Stimulated activated CD4-positive, alpha-beta T cell treated with anti-CD3 and anti-CD28 coated beads, Interleukin-4, amount 100 ng/mL, for 48 hours (primary cell): ENCODE measurements at regions not wholly inside any gene's neighbourhood (a gene's known extent, or its start where the extent isn't known, plus 50 kb on each side); places are given as distances from the start of the nearest gene placed in this dataset.

Source experiments
- DNase-seq, 2 donors: peaks; one replicate each; pipeline ENCODE4 v3.0.0-alpha.2; 2020; ENCODE audit warnings: low read depth in 2 of 2

DNA sequence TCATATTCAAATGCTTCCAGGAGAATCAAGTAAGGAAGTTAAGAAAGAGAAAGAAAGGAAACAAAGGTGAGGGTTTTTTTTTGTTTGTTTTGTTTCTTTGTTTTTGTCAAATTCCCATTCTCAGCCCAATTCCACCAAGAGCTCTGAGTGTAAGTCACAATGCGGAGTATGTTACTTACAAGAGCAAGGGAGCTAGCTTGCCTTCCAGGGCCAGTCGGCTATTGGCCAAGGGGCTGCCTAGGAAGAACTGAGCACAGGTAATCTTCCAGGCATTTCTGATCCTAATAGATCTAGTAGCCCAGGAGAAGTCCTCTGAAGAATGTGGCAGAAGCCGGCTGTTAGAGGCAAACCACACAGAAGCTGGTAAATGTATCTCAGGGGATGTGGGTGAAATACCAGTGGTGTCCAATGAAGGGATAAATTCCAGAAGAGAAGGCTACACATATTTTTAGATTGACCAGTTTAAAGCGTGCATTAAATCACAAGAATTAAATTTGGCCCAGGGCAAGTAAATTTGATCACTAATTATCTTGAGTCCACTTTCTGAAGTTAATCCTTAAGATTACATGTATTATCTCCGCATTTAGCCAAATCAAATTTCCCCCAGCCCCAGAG is 239.6 kb upstream of the ADAMTS5 start:
- no peak for DNase-seq

DNA sequence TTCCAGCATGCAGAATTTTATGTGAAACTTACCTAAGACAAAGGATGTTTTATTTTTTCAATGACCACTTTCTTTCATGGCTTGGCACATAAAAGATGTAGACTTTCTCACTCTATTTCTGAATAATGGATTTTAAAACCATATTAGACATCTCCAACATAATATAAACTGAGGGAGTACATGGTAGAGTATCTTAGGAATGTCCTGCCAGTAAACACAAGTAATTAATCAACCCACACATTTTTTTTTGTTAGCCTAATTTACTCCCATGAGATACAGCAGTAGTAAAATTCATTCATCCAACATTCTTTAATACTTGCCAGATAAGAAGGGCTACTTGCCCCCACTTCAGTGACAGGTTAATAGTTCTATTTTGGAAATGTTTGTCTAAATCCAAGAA is 235.4 kb upstream of the ADAMTS5 start:
- DNase-seq, result no peak

DNA sequence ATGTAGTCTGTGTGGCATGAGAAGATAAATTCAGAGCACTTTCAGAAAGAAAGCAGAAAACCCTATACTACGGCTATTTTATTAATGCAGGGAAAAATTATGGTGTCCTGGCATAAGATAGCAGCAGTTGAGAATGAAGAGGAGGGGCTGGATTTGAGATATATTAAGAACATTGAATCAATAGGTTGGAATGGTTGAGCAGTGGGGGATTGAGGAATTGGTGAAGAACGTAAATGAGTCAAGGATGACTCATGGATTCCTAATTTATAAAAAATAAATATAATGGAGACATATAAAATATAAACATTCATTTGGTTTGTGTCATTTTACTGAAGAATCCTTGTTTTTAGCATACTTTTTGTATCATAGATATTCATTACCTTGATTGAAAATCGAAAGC is 234.3 kb upstream of the ADAMTS5 start:
- DNase-seq, result no peak

DNA sequence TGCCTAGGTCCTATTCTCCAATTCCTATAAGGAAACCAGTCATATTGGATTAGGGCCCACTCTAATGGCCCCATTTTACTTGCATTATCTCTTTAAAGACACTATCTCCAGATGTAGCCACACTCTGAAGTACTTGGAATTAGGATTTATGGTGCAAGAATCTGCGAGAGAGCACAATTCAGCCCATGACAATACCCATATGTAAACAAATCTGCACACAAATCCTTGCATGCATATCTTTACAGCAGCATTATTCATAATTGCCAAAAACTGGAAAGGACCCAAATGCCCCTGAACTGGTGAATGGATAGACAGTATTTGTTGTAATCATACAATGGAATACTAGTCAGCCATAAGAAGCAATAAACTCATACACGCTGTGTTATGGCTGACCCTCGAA is 229.8 kb upstream of the ADAMTS5 start:
- DNase-seq, result no peak

DNA sequence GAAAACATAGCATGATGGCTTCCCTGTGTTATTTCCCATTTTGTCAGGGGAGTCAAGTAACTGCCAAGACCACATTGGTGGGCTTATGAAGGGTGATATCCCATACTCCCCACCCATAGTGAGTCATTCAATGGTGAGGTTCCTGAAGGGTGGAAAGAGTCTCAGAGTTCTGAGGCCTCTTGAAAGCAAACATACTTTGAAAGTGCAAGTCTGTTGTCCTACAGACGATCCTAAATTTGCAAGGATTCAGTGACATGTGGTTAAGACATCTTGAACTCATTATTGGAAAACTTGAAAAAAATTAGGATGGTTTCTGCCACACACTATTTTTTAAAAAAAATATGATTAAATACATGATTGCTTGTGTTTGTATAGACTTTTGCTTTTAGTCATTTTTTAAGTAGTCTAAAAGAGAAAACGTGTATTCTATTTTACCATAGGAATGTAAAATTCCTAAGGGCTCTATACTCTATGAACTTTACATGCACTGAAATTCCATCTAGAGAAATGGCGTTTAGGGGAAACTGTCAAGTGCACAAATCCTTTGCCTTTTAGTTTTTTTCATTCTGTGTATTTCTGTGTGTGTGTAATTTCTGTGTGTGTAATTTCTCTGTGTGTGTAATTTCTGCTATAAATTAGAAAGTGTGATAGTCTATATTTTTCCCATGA is 225.5 kb upstream of the ADAMTS5 start:
- DNase-seq, result no peak

DNA sequence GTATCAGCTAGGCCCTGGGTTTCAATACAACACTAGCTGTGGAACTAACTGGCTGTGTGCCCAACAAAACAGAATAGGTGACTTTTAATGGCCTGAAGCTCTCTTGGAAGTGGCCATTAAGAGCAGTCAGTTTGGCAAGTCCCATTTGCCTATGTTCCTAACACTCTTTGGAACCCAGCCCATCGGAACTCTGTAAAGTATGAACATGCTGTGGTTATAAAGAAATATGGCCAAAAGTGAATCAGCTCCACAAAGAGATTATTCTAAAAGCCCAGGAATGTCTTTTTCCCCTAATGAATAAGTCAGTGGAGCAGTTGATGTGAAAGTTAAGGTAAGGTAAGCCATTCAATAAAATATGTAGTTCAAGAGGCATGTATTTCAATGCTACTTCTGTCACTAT is 223.7 kb upstream of the ADAMTS5 start:
- no peak for DNase-seq

DNA sequence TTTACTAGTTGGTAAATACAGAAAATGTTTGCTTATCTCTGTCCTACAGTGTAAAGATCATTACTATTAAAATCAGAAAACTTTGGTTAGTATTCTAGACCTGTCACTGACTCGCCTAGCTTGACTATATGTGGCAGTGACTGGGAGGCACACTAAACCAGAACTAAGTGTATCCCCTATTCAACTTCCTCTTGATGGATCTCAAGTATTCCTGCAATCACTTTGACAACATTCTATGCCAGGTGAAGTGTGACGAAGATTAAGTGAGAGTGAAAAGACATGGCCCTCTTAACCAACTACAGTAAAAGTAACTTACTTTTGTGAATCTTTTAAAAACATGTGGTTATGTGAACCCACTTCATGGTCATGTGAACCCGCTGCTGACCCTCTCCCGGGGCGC is 223.0 kb upstream of the ADAMTS5 start:
- DNase-seq, result no peak

DNA sequence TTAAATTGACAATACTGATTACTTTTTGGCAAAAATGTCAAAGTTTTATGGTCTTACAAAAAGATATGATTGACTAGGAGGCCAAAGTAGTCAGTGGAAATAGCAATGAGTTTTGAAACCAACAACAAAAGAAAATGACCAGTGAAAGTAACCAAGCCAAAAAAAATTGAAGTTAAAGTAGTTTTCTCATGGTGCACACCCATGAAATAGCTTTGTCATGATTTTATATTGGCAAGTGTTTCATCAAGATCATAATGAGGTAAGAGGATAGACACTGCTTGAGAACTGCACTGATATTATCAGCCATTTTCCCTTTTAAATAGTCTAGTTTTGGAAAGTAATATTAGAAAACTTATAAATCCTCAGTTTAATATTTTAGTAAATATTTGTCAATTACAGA is 206.2 kb upstream of the ADAMTS5 start:
- DNase-seq, result no peak

DNA sequence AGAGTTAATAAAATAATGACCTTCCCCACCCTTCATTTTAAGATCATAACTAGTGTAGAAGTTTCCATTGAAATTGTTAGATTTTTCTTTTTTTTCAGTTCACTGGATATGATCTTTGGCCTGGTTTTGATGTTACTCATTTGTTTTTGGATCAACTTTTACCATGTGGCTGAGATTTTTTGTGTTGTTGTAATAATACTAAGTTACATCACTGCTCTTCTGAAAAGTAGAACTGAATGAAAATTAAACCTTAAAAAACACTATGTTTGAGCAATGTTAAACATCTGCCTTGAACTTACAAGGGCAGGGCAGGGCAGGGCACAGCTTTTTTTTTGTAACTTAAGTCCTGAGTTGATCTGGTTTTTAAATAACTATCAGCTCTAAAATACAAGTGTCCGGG is 204.8 kb upstream of the ADAMTS5 start:
- no peak for DNase-seq

DNA sequence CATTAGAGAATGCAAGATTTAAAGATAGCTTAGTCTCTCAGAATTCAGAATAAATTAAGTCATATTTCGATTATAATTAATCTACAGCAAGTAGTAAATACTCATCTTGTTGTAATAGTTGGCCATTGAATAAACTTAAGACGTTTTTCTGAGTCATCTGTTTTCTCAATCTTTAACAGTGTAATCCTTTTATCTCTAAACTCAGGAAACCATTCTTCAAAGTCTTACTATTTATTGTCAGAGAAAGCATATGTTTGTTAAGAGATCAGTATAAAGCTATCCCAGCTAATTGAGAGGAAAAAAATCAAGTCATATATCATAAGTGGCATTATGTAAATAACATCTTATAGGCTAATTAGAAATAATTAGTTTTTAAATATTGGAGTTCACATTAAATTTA is 201.2 kb upstream of the ADAMTS5 start:
- DNase-seq, result no peak

DNA sequence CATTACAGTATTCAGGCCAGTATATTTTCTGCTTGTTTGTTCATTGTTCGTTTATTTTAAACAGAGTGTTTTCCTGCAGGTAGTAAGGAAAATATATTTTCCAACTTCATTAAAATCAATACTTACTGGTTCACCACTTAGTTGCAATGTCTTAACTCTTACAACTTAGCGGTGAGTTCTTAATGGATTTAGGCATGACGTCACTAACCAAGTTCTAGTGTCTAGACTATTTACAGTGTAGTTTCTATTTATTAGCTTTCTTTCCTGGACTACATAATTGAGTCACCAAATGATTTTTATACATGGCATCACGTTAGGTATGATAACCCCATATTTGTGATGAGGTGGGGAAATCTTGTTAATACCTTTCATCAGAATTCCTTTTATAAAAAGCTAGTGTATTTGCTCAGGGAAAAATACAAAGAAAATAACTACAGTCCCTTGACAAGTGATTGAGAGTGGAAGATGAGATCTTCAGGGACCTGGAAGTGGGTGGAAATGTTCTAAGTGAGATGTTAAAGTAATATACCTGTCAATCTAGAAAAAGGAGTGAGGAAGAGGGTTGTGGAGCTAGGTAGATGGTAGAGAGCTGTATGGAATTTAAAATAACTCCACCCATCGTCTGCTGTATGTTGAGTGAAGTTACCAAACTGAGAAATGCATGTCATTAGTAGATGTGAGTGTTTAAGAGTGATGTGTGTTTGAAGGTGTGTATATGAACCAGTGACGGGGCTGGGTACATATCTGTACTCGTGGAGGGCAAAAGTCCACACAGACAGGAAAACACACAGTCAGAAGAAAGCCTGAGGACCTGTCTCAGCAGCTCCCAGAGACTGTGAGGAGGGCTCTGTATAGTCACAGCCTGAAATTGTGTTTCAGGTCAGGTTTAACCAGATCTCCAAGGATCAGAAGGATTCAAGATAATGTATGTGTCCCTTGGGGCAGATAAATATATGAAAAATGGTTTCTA is 197.6 kb upstream of the ADAMTS5 start:
- no peak for DNase-seq

DNA sequence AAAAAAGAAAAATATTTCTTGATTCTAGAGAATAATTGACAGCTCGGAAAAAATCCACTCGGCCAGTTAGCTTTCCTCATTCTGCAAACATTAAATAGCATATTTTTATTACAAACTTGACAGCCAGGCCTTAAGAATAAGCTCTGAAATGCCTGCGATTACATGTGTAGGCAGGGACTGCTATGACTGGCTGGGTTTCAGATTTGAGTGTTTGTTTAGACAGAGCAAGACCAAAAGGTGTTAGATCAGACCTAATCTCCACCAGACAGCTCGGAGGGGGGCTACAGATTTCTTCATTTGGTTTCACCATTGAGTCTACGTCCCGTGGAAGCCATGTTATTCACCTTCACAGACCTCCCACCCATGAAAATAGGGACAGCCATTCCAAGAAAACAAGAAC is 192.1 kb upstream of the ADAMTS5 start:
- no peak for DNase-seq

DNA sequence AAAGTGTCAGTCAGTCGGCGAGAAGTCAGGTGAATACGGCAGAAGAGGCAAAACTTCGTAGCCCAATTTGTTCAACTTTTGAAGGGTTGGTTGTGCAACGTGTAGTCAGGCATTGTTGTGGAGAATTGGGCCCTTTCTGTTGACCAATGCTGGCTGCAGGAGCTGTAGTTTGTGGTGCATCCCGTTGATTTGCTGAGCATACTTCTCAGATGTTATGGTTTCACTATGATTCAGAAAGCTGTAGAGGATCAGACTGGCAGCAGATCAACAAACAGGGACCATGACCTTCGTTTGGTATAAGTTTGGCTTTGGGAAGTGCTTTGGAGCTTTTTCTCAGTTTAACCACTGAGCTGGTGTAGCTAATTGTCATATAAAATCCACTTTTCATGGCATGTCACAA is 190.2 kb upstream of the ADAMTS5 start:
- DNase-seq, result no peak

DNA sequence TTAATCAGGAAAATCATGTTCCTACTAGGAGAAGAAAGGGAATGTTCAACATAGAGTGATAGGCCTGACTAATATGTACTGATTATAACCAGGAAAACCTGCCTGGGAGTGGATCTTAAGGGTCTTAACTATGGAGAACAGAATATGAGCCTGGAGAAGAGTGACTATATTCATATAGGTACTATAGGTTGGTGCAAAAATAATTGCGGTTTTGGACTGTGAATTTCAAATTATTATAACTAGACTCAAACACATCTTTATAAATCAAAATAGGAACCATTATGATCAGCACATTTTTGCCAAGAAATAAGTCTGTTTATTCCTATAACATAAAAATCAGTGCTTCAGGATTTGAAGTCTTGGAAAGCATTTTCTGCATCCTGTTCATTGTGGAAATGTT is 189.8 kb upstream of the ADAMTS5 start:
- no peak for DNase-seq

DNA sequence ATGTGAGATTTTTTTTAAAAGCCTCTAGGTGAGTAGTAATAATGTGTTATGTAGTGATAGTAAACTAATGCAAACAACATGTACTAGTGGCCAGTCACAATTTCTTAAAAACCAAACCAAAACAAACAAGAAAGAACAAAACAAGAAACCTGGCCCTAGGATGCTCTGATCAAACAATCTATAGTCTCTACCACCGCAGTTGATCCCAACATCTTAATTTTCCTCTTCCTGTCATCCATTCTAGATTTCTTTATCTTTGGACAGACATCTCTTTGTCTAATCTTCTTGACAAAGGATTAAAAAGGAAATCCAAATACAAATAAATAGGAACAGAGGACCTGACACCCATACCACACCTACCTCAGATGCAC is 188.2 kb upstream of the ADAMTS5 start:
- no peak for DNase-seq

DNA sequence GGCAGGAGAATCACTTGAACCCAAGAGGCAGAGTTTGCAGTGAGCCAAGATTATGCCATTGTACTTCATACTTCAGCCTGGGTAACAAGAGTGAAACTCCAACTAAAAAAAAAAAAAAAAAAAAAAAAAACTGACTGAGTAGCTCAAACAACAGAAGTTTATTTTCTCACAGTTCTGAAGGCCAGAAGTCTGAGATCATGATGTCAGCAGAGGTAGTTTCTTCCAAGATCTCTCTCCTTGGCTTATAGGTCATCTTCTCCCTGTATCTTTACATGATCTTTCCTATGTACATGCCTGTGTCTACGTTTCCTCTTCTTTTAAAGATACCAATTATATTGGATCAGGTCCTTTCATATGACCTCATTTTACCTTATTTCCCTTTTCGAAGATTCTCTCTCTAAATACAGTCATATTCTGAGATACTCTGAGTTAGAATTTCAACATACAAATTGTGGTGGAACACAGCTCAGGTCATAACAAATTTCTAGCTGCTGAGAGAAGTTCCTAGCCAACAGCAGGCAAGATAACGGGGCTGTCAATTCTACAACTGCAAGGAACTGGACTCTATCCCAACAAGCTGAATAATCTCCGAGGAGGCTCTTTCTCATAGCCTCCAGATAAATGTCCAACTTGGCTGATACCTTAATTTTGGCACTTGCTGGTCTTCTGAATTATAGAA is 187.7 kb upstream of the ADAMTS5 start:
- DNase-seq, result no peak

DNA sequence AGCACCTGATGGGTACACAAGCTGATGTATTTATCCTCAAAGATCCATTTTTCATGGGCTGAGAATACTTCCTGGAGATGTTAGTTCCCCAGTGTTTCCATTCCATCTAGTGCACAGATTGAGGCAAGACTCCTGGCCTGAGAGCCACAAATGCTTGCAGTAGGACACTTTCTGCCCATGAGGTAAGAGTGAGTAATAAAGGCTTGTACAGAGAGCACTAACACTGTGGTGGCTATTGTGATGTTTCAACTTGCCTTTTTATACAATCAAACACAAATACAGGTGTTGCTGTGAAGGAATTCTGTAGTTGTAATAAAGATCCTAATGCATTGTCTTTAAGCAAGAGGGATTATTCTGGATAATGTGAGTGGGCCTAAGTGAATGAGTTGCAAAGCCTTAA is 186.1 kb upstream of the ADAMTS5 start:
- no peak for DNase-seq

DNA sequence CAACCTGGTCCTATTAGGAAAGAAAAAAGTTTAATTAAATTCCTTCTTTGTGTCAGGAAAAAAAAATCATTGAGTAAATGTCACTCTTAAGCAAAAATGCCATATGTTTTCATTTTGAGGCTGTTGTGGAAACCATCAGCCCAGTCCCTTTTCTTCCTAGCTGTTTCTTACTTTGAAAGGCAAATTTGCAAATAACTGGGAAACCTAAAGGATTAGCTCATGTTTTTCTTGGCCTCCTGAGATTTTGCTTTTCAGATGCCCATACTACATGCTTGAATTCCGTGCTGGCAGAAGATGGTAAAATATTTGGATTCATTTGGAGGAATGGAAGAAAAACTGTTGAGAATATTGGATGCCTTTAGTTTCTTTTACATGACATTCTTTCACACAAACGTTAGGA is 182.1 kb upstream of the ADAMTS5 start:
- no peak for DNase-seq

DNA sequence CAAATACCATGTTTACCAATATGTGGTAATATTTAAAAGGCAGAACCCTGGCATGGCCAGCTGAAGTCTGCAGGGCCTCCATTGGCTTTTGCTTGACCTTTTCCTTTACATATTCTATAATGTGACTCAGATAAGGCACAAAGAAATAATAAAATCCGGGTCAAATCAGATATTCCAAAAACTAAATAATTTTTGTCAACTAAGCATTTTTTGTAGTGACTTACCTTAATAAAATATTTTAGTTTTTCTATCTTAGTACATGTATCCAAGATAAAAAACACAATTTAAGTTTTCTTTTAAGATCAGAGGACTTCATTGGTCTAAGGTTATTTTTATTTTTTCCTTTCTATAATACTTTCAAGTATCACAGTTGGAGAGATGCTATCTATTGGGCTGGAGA is 179.4 kb upstream of the ADAMTS5 start:
- DNase-seq, result no peak

DNA sequence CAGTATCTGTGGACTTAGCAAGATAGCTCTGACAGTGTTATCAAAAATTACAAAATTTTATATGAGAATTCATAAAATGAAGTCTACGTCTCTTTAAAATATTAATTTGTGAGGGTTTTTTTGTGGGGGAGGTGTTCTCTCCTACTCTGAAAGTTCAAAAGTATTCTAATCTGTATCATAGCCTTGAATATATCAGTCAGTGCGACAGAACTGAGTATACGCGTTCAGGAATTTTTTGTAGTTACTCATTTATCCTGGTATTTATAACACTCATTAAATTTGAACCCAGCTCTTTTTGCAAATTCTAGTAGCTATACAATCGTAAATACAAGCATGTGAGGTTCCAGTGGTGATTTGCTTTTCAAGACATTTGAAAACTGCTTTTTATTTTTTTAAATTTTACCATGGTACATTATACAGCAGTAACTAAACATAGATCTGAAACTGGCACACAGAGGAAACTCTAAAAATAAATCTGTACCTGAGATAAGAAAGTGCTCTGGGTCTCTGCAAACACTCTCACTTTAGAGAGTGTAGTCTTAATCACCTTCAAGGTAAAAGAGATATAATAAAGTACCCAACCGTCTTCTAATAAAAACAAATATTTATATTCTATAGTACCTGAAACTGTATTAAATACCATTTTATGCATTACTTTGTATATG is 178.4 kb upstream of the ADAMTS5 start:
- DNase-seq, result no peak

DNA sequence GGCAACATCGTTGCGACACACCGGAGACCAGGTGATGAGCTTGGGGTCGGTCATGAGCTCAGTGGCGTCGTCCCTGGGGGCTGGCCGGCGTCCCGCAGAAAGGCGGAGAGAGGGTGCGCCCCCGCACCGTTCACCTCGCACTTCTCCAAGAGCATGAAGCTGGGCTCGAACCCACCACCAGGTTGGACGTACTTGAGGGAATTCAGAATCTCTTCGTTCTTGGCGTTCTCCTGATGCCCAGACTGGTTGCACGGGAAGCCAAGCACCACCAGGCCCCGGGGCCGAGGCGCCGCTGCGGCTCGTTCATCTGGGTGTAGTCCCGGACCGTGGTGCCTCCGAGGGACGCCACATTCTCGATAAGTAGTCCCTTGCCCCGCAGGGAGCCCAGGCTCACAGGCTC is 176.6 kb upstream of the ADAMTS5 start:
- no peak for DNase-seq

DNA sequence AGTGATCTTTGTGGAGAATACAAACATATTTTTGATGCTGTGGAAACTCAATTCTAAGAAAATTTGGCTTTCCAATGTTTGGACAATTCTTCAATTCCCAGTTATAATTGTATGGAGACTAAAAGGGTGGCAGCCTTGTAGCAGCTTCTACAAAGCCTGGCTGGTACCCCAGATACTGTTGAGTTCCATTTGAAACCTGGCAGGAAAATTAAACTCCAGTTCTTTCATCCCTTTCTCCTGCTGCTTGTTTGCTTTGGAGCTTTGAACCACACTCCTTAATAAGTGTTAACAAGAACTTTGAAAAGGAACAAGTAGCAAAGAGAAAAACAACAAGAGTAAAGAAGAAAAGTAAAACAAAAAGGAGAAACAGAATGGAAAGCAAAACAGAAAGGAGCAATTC is 172.6 kb upstream of the ADAMTS5 start:
- DNase-seq, result no peak
